ENCODE measurements at regions not wholly inside any gene's neighbourhood (a gene's known extent, or its start where the extent isn't known, plus 50 kb on each side); places are given as distances from the start of the nearest gene placed in this dataset.
A peak's percentile ranks its signal among the peaks of the same experiment; 100 is the strongest.
"Not testable (repeated sequence)": the region's sequence is repeated elsewhere in the genome, so short reads cannot be mapped to it uniquely, and the experiment has no call there.

DNA sequence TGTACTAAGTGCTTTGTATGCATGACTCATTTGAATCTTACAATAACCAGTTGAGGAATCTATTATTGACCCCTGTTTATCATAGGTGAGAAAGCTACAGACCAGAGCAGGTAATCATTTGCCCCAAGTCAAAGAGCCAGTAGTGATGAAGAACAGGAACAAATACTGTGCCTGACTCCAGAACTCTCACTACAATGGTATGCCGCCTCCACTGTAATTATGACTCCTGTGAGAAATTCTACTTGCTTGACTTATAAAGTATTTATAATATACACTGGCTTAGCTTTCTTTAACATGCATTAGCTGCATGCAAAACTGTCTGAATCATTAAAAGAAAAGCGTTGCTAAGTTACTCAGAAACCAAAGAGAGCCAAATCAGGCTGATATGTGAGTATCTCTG lies 92.6 kb downstream of the ZNF281 start:
- no peak for DNase-seq

DNA sequence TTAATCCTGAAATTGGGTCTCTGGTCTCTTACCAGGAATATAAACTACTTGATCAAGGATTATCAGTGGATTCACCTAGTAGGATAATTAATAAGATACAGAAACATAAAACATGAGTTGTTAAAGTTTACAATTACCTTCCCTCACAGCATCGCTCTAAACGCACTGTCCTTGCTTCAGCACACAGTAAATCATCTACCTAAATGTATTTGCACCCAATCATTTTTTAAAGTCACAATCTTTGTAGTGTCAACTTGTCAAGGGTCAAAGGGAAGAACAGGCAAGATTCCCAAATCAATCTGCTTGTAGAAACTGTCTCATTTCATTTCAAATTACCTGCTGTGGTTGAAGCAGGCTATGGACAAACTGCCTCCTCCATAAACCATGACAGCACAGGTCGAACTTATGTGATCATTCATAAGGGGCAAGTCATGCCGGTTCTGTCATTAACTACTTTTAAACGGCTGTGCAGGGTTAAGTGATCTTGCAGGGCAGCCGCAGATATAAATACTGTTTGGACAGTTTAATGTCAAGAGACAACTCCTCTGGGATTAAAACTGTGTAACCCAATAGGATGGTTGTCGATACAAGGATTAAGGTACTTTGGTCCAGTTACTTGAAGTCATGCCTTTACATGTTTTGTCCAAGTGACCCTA lies 93.6 kb downstream of the ZNF281 start:
- no peak for DNase-seq

DNA sequence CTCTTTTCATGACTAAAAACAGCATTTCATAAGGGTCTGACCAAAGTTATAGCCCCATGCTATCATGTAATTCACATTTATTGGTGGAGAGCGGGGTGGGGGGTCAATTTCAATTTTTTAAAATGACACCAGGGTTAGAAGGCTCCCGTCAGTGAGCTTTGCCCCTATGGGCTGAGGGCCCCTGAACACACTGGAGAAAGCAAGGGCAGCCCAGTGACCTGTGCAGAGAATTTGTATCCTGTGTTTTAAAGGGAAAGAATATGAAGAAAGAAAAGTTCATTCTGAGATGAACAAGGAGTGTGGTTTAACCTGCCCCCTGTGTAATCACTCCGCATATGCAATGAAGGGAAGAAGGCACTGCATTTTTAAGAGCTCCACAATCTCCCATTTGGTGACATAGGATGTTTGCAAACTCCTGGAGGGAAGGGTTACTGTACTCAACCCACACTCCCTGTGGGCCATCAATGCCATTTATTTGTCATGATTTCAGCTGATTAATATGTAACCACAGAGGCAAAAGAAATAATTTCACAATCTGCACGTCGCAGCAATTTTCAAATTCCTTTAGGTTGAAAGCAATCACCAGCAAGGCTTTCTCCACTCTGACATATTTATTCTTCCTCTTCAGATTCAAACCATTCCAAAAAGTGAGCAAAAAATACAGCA lies 95.6 kb downstream of the ZNF281 start:
- no peak for DNase-seq

DNA sequence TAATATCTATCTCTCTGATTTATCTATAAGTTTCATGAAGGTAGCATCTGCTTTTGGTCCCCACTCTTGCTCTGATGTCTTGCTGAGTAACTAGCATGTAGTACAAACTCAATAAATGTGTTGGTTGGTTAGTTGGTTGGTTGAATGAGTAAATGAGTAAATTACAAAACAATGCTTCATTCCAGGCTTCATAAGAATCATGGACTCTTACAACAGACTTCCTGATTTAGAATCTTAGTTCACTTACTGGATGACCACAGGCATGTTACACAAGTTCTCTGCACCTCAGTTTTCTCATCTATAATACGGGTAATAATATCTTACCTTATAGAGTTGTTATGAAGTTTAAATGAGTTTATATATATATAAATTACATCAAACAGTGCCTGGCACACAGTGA lies 98.6 kb downstream of the ZNF281 start:
- no peak for DNase-seq

- no peak for DNase-seq
Measured at GRCh38 chr1:200310824-200311223, 99.0 kb downstream of the ZNF281 start.

DNA sequence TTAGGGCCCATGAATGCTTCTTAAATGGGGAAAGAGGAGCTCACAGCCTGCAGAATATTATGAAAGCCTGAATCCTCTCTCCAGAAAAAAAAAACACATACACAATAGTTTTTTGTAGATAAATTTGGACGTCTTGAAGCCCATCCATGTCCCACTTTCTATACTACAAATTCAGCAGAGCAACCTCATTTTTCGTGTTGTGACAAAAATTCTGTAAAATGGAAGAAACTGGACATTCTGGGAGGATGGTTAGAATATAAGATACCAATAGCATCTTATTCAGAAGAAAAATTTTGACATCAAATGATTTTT lies 102.1 kb downstream of the ZNF281 start:
- DNase-seq = no peak

DNA sequence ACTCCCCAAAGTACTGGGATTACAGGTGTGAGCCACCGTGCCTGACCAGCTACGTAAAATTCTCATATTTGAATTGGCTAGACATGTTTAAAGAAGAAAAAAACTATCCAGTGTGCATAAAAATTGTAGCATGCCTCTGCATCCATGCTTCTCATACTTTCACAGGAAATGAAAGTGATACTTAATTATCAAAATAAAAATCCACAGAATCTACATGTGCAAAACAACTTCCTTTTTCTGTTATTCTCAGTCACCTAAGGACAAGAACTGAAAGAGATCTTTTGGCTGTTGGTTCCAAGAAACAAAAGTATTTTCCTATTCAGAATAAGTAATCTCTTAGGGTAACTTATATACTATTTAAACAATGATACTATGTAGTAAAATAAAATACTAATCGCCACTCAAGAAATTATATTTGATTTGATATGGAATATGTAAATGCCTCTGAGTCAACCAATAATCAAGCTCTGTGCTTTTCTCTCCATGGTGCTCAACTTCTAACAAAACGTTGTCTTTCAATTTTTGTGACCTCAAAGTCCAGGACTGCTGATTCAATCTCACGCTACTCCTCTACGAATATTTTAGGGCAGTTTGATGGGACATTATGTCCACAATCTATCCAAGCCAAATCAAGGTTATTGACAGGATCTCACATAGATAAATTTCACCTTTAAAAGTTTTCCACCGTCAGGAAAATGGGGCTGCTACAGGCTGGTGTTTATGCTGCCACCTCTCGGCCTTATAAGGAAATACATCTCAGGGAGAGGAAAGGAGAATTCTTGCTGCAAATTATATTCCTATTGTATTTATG lies 102.7 kb downstream of the ZNF281 start:
- DNase-seq = no peak

DNA sequence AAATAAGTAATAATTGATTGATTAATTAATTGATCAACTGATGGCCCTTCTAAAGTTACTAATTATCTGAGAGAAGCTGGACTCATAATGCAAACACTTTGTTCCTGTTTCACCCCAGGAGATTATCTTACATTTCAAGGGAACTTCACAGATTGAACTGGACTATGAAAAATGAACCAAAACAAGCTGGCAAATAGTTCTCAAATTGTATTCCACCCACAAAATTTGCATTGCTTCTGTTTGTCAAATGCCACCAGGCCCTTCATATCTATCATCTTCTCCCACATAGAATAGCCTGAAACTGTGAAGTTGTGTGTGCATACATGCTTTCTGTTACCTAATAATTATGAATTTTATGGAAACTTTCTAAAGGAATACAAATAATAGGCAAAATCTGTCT lies 104.0 kb downstream of the ZNF281 start:
- no peak for DNase-seq

GRCh38 chr1:200304171-200304570 lies 105.7 kb downstream of the ZNF281 start:
- no peak for DNase-seq

DNA sequence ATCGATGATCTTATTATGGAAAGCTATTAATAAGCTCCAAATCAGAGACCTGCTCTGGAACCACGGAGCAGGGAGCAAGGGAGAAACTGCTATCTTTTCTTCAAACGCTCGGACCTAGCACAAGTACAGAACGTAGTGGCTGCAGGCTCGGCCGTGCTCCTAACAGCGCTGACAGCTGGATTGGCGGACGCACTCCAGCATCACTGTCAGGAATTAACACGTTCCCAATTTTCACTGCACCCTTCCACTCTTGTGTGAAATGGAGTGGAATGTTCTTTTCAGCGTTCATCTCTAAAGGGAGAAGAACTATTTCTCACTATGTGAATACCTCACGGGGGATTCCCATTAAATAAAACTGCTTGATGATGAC lies 106.9 kb downstream of the ZNF281 start:
- no peak for DNase-seq

- DNase-seq = peak; percentile 56
Measured at GRCh38 chr1:200302192-200302920, 107.5 kb downstream of the ZNF281 start.

- no peak for DNase-seq
Measured at GRCh38 chr1:200301152-200301551, 108.7 kb downstream of the ZNF281 start.

DNA sequence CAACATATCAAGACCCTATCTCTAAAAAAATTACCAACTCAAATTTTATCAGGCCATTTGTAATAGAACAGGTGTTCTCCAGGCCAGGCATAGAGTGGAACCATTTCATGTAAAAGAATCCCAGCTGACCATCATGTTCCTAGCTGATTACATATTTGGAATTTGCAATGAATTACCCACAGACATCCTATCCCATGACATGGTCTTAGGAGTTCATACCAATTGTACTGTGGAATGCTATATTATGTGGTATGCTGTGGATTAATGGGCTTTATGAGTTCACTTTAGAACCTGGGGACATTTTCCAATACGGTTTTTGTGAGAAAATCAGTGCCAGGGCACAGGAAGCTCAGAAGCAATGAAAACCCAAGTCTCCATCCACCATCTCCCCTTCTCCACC lies 110.3 kb downstream of the ZNF281 start:
- DNase-seq = no peak

DNA sequence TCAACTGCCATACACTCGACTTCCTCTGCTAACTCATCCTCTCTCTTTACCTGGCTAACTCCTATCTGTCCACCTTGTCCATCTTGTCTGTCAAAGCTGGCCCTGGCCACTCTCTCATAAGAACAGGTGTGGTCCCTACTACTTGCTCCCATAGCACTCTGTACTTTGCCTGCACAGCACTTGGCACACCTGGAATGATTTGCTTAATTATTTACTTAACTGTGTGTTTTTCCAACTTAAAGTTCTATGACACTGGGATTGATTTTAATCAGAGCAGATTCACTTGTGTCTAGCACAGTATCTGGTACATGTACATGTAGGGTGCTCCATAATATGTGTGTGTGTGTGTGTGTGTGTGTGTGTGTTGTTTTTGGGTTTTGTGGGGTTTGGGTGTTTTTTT lies 111.6 kb downstream of the ZNF281 start:
- DNase-seq = no peak

GRCh38 chr1:200296091-200296661 lies 113.7 kb downstream of the ZNF281 start:
- no peak for DNase-seq

DNA sequence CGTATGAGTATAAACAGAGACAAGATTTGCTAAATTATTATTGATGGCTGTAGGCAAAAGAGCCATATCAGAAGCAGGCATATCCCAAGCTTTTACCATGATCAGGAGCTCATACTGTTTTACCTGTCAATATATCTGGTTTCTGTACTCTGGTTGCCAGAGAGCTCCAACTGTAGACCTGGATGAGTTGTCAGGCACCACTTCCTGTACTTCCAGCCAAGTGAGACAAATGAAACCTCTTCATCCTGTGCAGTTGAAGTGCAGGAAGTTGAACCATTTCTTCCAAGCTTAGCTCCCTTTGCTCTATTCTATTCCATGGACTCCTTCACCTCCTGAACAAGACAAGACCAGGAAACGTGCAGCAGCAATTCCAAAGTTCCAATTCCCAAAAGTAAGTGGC lies 115.6 kb downstream of the ZNF281 start:
- DNase-seq = no peak

DNA sequence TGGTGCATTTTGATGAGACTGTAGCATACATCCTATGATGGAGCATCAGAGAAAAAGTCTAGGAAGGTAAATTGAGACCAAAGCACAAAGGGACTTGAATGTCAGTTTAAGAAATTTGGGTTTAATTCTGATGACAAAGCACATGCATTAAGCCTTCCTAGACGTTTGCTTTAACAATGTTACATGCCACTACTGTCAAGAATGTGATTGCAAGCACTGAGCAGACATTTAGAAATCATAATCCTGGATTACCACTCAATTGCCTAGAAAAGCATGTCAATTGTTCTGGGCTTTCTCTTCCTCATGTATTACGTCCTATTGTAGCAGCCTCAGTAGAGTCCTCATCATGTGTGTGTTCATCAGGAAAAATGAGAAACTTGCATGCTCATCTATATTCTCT lies 117.1 kb downstream of the ZNF281 start:
- no peak for DNase-seq

DNA sequence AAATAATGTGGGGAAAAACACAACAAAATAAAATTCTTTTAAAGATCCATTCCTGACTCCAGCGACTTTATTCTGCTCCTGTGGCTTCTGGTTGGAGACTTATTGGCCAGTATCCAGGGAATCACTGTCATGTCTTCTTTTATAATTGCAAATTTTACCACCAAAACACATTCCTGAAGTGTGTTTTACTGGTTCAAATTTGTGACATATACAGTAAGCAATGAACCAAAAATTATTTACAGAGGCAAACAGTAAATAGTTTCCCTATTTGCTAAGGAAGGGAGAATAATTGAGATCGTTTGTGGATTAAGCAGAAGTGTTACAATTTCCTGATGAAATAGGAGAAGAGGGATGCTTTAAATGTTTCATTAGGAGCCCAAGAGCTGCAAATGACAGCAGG lies 118.7 kb downstream of the ZNF281 start:
- DNase-seq = no peak

- no peak for DNase-seq
Measured at GRCh38 chr1:200290010-200290685, 119.7 kb downstream of the ZNF281 start.

DNA sequence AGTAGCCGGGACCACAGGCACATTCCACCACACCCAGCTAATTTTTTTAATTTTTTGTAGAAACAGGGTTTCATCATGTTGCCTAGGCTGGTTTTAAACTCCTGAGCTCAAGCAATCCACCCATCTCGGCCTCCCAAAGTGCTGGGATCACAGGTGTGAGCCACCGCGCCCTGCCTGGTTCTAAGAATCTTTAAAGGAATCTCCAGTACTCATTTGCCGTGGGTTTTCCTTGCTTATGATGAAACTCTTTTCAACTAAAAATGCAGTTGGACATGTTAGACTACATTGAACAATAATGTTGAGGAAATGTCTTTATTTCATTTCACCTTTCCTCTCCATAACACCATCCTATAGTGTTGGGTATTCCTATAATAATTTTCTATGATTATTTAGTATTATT lies 121.6 kb downstream of the ZNF281 start:
- no peak for DNase-seq

- DNase-seq = not testable (repeated sequence)
Measured at GRCh38 chr1:200284236-200284635, 125.6 kb downstream of the ZNF281 start.

- DNase-seq = no peak
Measured at GRCh38 chr1:200282497-200283122, 127.2 kb downstream of the ZNF281 start.

Measured in stimulated activated CD8-positive, alpha-beta memory T cell treated with anti-CD3 and anti-CD28 coated beads, Interleukin-4, amount 100 ng/mL, for 48 hours (primary cell).